IMR-90 (cell line): ENCODE measurements at regions not wholly inside any gene's neighbourhood (a gene's known extent, or its start where the extent isn't known, plus 50 kb on each side); places are given as distances from the start of the nearest gene placed in this dataset.

Experiments used
- ATAC-seq: fragments of 200-7000 bp; cut with Tn5 transposase; 2 replicates; pipeline ENCODE4 v1.9.1; 2020; ENCODE audit warnings: low read depth, mild to moderate bottlenecking, moderate library complexity
- BruUV-seq: library from RNA; stranded (reverse); fragments of 400-500 nt; replicated peaks from 2 replicates; lab custom pipeline; 2021; lab: Mats Ljungman, UMichigan
- CTCF ChIA-PET: fragments of 300-600 bp; formaldehyde crosslinking; extraction: SDS; loops from one replicate; lab custom pipeline; 2021; ENCODE audit warnings: antibody characterized with exemption; lab: Yijun Ruan, JAX
- POLR2A ChIA-PET: fragments of 300-600 bp; sonication (Branson Sonifier 250); formaldehyde crosslinking; loops from one replicate; lab custom pipeline; 2022; ENCODE audit warnings: antibody characterized with exemption; ENCODE audit not compliant: unreplicated experiment; lab: Charles Lee
- DNase-seq: peaks from one replicate; pipeline ENCODE4 v3.0.0; 2013
- H2AFZ ChIP-seq: replicated peaks from 2 replicates; pipeline ENCODE3; 2013; ENCODE audit warnings: low read length, mild to moderate bottlenecking; ENCODE audit not compliant: poor library complexity
- H2AK5ac ChIP-seq: 2 replicates; pipeline ENCODE4 v1.6.1; 2013; ENCODE audit warnings: low read depth, low read length, inconsistent platforms
- H2AK9ac ChIP-seq: replicated peaks from 2 replicates; pipeline ENCODE3; 2013; ENCODE audit warnings: mild to moderate bottlenecking, low read depth, low read length, moderate library complexity; ENCODE audit not compliant: poor library complexity
- H2BK120ac ChIP-seq: 2 replicates; pipeline ENCODE4 v1.6.1; 2013; ENCODE audit warnings: low read depth, low read length, inconsistent platforms
- H2BK15ac ChIP-seq: 3 replicates; pipeline ENCODE4 v1.6.1; 2013; ENCODE audit warnings: low read depth, low read length, inconsistent platforms
- H2BK20ac ChIP-seq: 2 replicates; pipeline ENCODE4 v1.6.1; 2013; ENCODE audit warnings: low read depth, mild to moderate bottlenecking, inconsistent platforms, low read length, moderate library complexity
- H2BK5ac ChIP-seq: 2 replicates; pipeline ENCODE4 v1.6.1; 2013; ENCODE audit warnings: mild to moderate bottlenecking, low read depth, low read length, inconsistent platforms; ENCODE audit not compliant: poor library complexity, severe bottlenecking
- H3K14ac ChIP-seq: replicated peaks from 2 replicates; pipeline ENCODE4 v1.6.1; 2013; ENCODE audit warnings: low read depth, low read length, inconsistent platforms
- H3K18ac ChIP-seq: 2 replicates; pipeline ENCODE4 v1.6.1; 2013; ENCODE audit warnings: low read depth, low read length, control low read depth
- H3K23ac ChIP-seq: 2 replicates; pipeline ENCODE4 v1.6.1; 2013; ENCODE audit warnings: low read depth, low read length, inconsistent platforms
- H3K27ac ChIP-seq: 2 replicates; pipeline ENCODE4 v1.5.1; 2013; ENCODE audit warnings: mild to moderate bottlenecking, control low read depth, low read length; ENCODE audit not compliant: insufficient read depth
- H3K27me3 ChIP-seq: 2 replicates; pipeline ENCODE4 v1.6.1; 2013; ENCODE audit warnings: low read length; ENCODE audit not compliant: control insufficient read depth, insufficient read depth
- H3K36me3 ChIP-seq: 2 replicates; pipeline ENCODE4 v1.6.1; 2013; ENCODE audit warnings: low read length, mixed read lengths; ENCODE audit not compliant: control insufficient read depth, insufficient read depth
- H3K4ac ChIP-seq: 2 replicates; pipeline ENCODE4 v1.6.1; 2013; ENCODE audit warnings: low read depth, low read length, inconsistent platforms
- H3K4me1 ChIP-seq: 2 replicates; pipeline ENCODE4 v1.6.1; 2013; ENCODE audit warnings: low read length, mixed read lengths; ENCODE audit not compliant: control insufficient read depth, insufficient read depth
- H3K4me2 ChIP-seq: 2 replicates; pipeline ENCODE4 v1.6.1; 2013; ENCODE audit warnings: low read depth, mild to moderate bottlenecking, control low read depth, low read length, moderate library complexity
- H3K4me3 ChIP-seq: 2 replicates; pipeline ENCODE4 v1.5.1; 2013; ENCODE audit warnings: low read depth, mild to moderate bottlenecking, control low read depth, low read length, moderate library complexity; ENCODE audit not compliant: insufficient read depth
- H3K56ac ChIP-seq: 2 replicates; pipeline ENCODE4 v1.6.1; 2013; ENCODE audit warnings: low read length, inconsistent platforms; ENCODE audit not compliant: insufficient read depth; ENCODE audit errors: extremely low read depth
- H3K79me1 ChIP-seq, 2 experiments: 2 replicates each; pipeline ENCODE4 v1.6.1; 2013; ENCODE audit warnings: low read length in 2 of 2, inconsistent platforms in 1 of 2, low read depth in 1 of 2
- H3K9ac ChIP-seq: 2 replicates; pipeline ENCODE4 v1.6.1; 2013; ENCODE audit warnings: low read depth, low read length, control low read depth
- H3K9me1 ChIP-seq: 2 replicates; pipeline ENCODE4 v1.6.1; 2013; ENCODE audit warnings: low read length, inconsistent platforms; ENCODE audit not compliant: insufficient read depth
- H3K9me3 ChIP-seq: 2 replicates; pipeline ENCODE4 v1.6.1; 2013; ENCODE audit warnings: low read length; ENCODE audit not compliant: control insufficient read depth, insufficient read depth
- H4K20me1 ChIP-seq: 2 replicates; pipeline ENCODE4 v1.6.1; 2013; ENCODE audit warnings: low read length, inconsistent platforms; ENCODE audit not compliant: insufficient read depth
- H4K5ac ChIP-seq: 2 replicates; pipeline ENCODE4 v1.6.1; 2013; ENCODE audit warnings: mild to moderate bottlenecking, low read depth, low read length, control low read depth
- H4K8ac ChIP-seq, 2 experiments: 2 replicates each; pipeline ENCODE4 v1.6.1; 2013; ENCODE audit warnings: low read depth in 2 of 2, low read length in 2 of 2, control low read depth in 1 of 2, inconsistent platforms in 1 of 2
- H4K91ac ChIP-seq: 2 replicates; pipeline ENCODE4 v1.6.1; 2013; ENCODE audit warnings: low read depth, low read length, inconsistent platforms; ENCODE audit not compliant: insufficient read depth
- BHLHE40 ChIP-seq: fragments of 150-350 bp; IDR thresholded peaks from 2 replicates; pipeline ENCODE4 v1.6.1; 2016; ENCODE audit warnings: mild to moderate bottlenecking, low read depth, low read length
- CEBPB ChIP-seq: IDR thresholded peaks from 2 replicates; pipeline ENCODE4 v1.6.1; 2012; ENCODE audit warnings: low read depth, low read length, improper control_type of control experiment
- CHD1 ChIP-seq: IDR thresholded peaks from 2 replicates; pipeline ENCODE4 v1.6.1; 2012; ENCODE audit warnings: low read depth, low read length, improper control_type of control experiment
- CTCF ChIP-seq: conservative IDR thresholded peaks from 2 replicates; pipeline ENCODE4 v1.5.1; 2012; ENCODE audit warnings: mild to moderate bottlenecking, low read depth, low read length, improper control_type of control experiment
- ELK1 ChIP-seq: fragments of 150-350 bp; IDR thresholded peaks from 2 replicates; pipeline ENCODE4 v1.6.1; 2016; ENCODE audit warnings: low read depth, mild to moderate bottlenecking, low read length, moderate library complexity, borderline replicate concordance
- FOS ChIP-seq: fragments of 150-350 bp; IDR thresholded peaks from 2 replicates; pipeline ENCODE4 v1.6.1; 2016; ENCODE audit warnings: low read depth, low read length
- MAFK ChIP-seq: IDR thresholded peaks from 2 replicates; pipeline ENCODE4 v1.6.1; 2012; ENCODE audit warnings: low read depth, low read length, improper control_type of control experiment
- MAZ ChIP-seq: IDR thresholded peaks from 2 replicates; pipeline ENCODE4 v1.6.1; 2012; ENCODE audit warnings: low read depth, mild to moderate bottlenecking, low read length, improper control_type of control experiment, moderate library complexity, borderline replicate concordance
- MXI1 ChIP-seq: IDR thresholded peaks from 2 replicates; pipeline ENCODE4 v1.6.1; 2012; ENCODE audit warnings: low read depth, mild to moderate bottlenecking, low read length, moderate library complexity, borderline replicate concordance
- NFE2L2 ChIP-seq: fragments of 150-350 bp; IDR thresholded peaks from 2 replicates; pipeline ENCODE4 v1.6.1; 2016; ENCODE audit warnings: low read depth, mild to moderate bottlenecking, low read length
- POLR2A ChIP-seq: IDR thresholded peaks from 2 replicates; pipeline ENCODE4 v1.6.1; 2012; ENCODE audit warnings: mild to moderate bottlenecking, low read depth, low read length
- RAD21 ChIP-seq: IDR thresholded peaks from 2 replicates; pipeline ENCODE4 v1.6.1; 2012; ENCODE audit warnings: low read length, improper control_type of control experiment
- RCOR1 ChIP-seq: IDR thresholded peaks from 2 replicates; pipeline ENCODE4 v1.6.1; 2012; ENCODE audit warnings: mild to moderate bottlenecking, low read length, improper control_type of control experiment; ENCODE audit not compliant: insufficient replicate concordance
- RFX5 ChIP-seq: IDR thresholded peaks from 2 replicates; pipeline ENCODE4 v1.8.0; 2012; ENCODE audit warnings: low read depth, mild to moderate bottlenecking, low read length, moderate library complexity
- SMC3 ChIP-seq: fragments of 150-350 bp; IDR thresholded peaks from 2 replicates; pipeline ENCODE4 v1.6.1; 2016; ENCODE audit warnings: low read depth, mild to moderate bottlenecking, antibody characterized with exemption, low read length, moderate library complexity
- USF2 ChIP-seq: fragments of 150-350 bp; IDR thresholded peaks from 2 replicates; pipeline ENCODE4 v1.6.1; 2017; ENCODE audit warnings: mild to moderate bottlenecking, antibody characterized with exemption, low read length, low read depth
- dilution Hi-C: fragments of 300-500 bp; cut with HindIII; formaldehyde crosslinking; loops from one replicate; pipeline ENCODE4 v1.14.3; 2018; ENCODE audit warnings: low sequenced_read_pairs; ENCODE audit not compliant: unreplicated experiment
- in situ Hi-C: fragments of 300-500 bp; cut with MboI; formaldehyde crosslinking; loops from 3 replicates; pipeline ENCODE4 v1.14.3; 2019; ENCODE audit warnings: low sequenced_read_pairs, inconsistent platforms, mixed read lengths
- intact Hi-C: fragments of 100-400 bp; cut with micrococcal nuclease; formaldehyde crosslinking; loops from 2 replicates; pipeline ENCODE4 v1.10.0; 2022

- Histone ChIP-seq H3K27ac (no peak overlapping the region), H2BK15ac (no peak overlapping the region), H4K8ac (no peak overlapping the region), H4K5ac (no peak overlapping the region), H3K23ac (no peak overlapping the region), H3K27me3 (peaks cover 2% of the 10 kb centered on the region), H3K4ac (no peak overlapping the region), H2BK5ac (no peak overlapping the region), H3K79me1 (no peaks in the 10 kb centered on the region), H2BK20ac (no peak overlapping the region), H3K4me1 (no peaks in the 10 kb centered on the region), H2BK120ac (no peak overlapping the region), H3K56ac (no peak overlapping the region), H3K4me2 (no peak overlapping the region), H4K20me1 (no peaks in the 10 kb centered on the region), H3K9me3 (no peaks in the 10 kb centered on the region), H3K18ac (no peak overlapping the region), H3K36me3 (no peaks in the 10 kb centered on the region), H2AFZ (no peak overlapping the region), H3K14ac (no peak overlapping the region), H2AK9ac (no peak overlapping the region), H3K9me1 (no peaks in the 10 kb centered on the region), H4K91ac (no peak overlapping the region), H2AK5ac (no peak overlapping the region), H3K9ac (no peak overlapping the region), H3K4me3 (no peak overlapping the region)
- TF ChIP-seq MAZ = no peak
- no peak for TF ChIP-seq NFE2L2
- TF ChIP-seq USF2 = no peak
- no peak for TF ChIP-seq CEBPB
- no peak for TF ChIP-seq RCOR1
- TF ChIP-seq CTCF = no peak
- no peak for TF ChIP-seq MAFK
- TF ChIP-seq RFX5 = no peak
- no peak for TF ChIP-seq POLR2A
- no peak for TF ChIP-seq ELK1
- TF ChIP-seq SMC3 = no peak
- TF ChIP-seq MXI1 = no peak
- TF ChIP-seq BHLHE40 = no peak
- TF ChIP-seq FOS = no peak
- no peak for TF ChIP-seq RAD21
- TF ChIP-seq CHD1 = no peak
- intact Hi-C loops = no loop called here
- no peak for DNase-seq
- no peak for ATAC-seq
- CTCF ChIA-PET = no interaction called here
- BruUV-seq = no TSS peak
- dilution Hi-C loops = no loop called here
- POLR2A ChIA-PET = no interaction called here
- in situ Hi-C loops = no loop called here
Measured at GRCh38 chr5:13498279-13498678, 446.2 kb downstream of the DNAH5 start.
